ENCODE measurements at regions not wholly inside any gene's neighbourhood (a gene's known extent, or its start where the extent isn't known, plus 50 kb on each side); places are given as distances from the start of the nearest gene placed in this dataset.

DNA sequence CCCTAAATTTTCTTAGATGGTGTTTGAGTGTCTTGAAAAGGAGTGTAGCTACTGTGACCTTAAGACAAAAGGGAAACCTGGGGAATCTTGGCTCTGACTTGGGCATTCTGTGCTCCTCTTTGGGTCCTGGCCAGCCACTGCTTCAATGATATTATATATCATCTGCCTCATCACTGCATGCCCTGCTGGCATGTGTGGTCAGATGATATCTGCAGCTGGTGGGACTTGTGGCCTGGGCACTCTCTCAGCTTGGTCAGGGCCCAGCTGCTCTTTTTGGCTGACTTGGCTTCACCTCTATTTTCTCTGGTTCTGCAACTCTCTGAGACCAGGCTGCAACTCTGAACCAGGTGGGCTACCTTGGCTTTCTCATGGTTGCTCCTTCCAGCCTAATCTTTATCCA lies 446.1 kb upstream of the RARB start:
- TF ChIP-seq ZNF274 (IDR thresholded peaks at IDR 0.05; ENCODE audit: borderline replicate concordance, extremely low read depth, low read length) (no peak), POLR2AphosphoS5 (IDR thresholded peaks at IDR 0.05; ENCODE audit: low read depth, low read length) (no peak), BACH1 (IDR thresholded peaks at IDR 0.05; ENCODE audit: low read length) (no peak), ASH2L (IDR thresholded peaks at IDR 0.05; ENCODE audit: low read length) (no peak), GABPA (IDR thresholded peaks at IDR 0.05; ENCODE audit: borderline replicate concordance, insufficient read depth, low read length) (no peak), RAD21 (IDR thresholded peaks at IDR 0.05 in 1 of 2, conservative IDR thresholded peaks at IDR 0.05 in 1 of 2; ENCODE audit: low read depth in 2 of 2, low read length in 2 of 2) (no peak), POLR2A (IDR thresholded peaks at IDR 0.05; ENCODE audit: control extremely low read depth in 1 of 2, low read depth in 2 of 2, low read length in 2 of 2) (no peak), NRF1 (IDR thresholded peaks at IDR 0.05; ENCODE audit: low read depth, low read length) (no peak), SRF (IDR thresholded peaks at IDR 0.05; ENCODE audit: low read depth, low read length) (no peak), RFX5 (IDR thresholded peaks at IDR 0.05; ENCODE audit: borderline replicate concordance, low read depth, low read length) (no peak), KDM1A (IDR thresholded peaks at IDR 0.05; ENCODE audit: borderline replicate concordance, low read length) (no peak)
- TF ChIP-seq, protein P1, sequence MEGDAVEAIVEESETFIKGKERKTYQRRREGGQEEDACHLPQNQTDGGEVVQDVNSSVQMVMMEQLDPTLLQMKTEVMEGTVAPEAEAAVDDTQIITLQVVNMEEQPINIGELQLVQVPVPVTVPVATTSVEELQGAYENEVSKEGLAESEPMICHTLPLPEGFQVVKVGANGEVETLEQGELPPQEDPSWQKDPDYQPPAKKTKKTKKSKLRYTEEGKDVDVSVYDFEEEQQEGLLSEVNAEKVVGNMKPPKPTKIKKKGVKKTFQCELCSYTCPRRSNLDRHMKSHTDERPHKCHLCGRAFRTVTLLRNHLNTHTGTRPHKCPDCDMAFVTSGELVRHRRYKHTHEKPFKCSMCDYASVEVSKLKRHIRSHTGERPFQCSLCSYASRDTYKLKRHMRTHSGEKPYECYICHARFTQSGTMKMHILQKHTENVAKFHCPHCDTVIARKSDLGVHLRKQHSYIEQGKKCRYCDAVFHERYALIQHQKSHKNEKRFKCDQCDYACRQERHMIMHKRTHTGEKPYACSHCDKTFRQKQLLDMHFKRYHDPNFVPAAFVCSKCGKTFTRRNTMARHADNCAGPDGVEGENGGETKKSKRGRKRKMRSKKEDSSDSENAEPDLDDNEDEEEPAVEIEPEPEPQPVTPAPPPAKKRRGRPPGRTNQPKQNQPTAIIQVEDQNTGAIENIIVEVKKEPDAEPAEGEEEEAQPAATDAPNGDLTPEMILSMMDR (IDR thresholded peaks at IDR 0.05; ENCODE audit: control extremely low read depth in 1 of 3, insufficient read depth in 1 of 3, low read depth in 1 of 3, low read length in 3 of 3), result no peak
- TF ChIP-seq, protein P2, sequence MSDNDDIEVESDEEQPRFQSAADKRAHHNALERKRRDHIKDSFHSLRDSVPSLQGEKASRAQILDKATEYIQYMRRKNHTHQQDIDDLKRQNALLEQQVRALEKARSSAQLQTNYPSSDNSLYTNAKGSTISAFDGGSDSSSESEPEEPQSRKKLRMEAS (IDR thresholded peaks at IDR 0.05), result no peak
- TF ChIP-seq, protein P3, sequence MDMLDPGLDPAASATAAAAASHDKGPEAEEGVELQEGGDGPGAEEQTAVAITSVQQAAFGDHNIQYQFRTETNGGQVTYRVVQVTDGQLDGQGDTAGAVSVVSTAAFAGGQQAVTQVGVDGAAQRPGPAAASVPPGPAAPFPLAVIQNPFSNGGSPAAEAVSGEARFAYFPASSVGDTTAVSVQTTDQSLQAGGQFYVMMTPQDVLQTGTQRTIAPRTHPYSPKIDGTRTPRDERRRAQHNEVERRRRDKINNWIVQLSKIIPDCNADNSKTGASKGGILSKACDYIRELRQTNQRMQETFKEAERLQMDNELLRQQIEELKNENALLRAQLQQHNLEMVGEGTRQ (IDR thresholded peaks at IDR 0.05; ENCODE audit: low read length), result no peak

Data from H1 (cell line).